B cell (primary cell): ENCODE measurements at regions not wholly inside any gene's neighbourhood (a gene's known extent, or its start where the extent isn't known, plus 50 kb on each side); places are given as distances from the start of the nearest gene placed in this dataset.

Experiments
- ATAC-seq: fragments of 200-7000 bp; cut with Tn5 transposase; one replicate; pipeline ENCODE4 v1.10.0; 2021; ENCODE audit warnings: low read depth, mild to moderate bottlenecking, moderate number of reproducible peaks, moderate library complexity
- CTCF ChIA-PET: fragments of 350-600 bp; sonication (Branson Sonifier 250); formaldehyde crosslinking; loops from one replicate; lab custom pipeline; 2021; ENCODE audit warnings: antibody characterized with exemption, inconsistent platforms; lab: Charles Lee
- POLR2A ChIA-PET: fragments of 350-600 bp; sonication (Branson Sonifier 250); formaldehyde crosslinking; loops from one replicate; lab custom pipeline; 2021; ENCODE audit warnings: antibody characterized with exemption; lab: Charles Lee
- DNase-seq: peaks from one replicate; pipeline ENCODE4 v3.0.0; 2013
- H2AFZ ChIP-seq: 2 replicates; pipeline ENCODE4 v1.6.1; 2012; ENCODE audit warnings: mild to moderate bottlenecking, low read depth, low read length; ENCODE audit not compliant: insufficient read depth, poor library complexity, severe bottlenecking
- H3K27ac ChIP-seq, 2 donors: 1 replicate in 1 of 2; 2 replicates in 1 of 2; pipeline ENCODE4 v1.5.1; 2012 to 2013; ENCODE audit warnings: low read length in 2 of 2, mild to moderate bottlenecking in 2 of 2, moderate library complexity in 1 of 2
- H3K27me3 ChIP-seq, 4 experiments: fragments of 200-600 bp in 1 of 4; sonication (generic) in 1 of 4; replicated peaks in 1 of 4; 1 replicate in 2 of 4; 2 replicates in 2 of 4; pipeline versions ENCODE4 v1.6.1 to v1.7.0; 2013 to 2016; ENCODE audit warnings: low read length in 3 of 4, mild to moderate bottlenecking in 2 of 4, mixed read lengths in 1 of 4, moderate library complexity in 1 of 4; ENCODE audit not compliant: insufficient read depth in 4 of 4, control insufficient read depth in 3 of 4; ENCODE audit errors: control extremely low read depth in 1 of 4
- H3K36me3 ChIP-seq, 2 experiments: replicated peaks in 1 of 2; 1 replicate in 1 of 2; 2 replicates in 1 of 2; pipeline versions ENCODE4 v1.6.1 to v1.7.1; 2013; ENCODE audit warnings: low read length in 1 of 2; ENCODE audit not compliant: insufficient read depth in 2 of 2, control insufficient read depth in 1 of 2; ENCODE audit errors: control extremely low read depth in 1 of 2, extremely low read depth in 1 of 2
- H3K4me1 ChIP-seq, 2 donors: fragments of 200-600 bp in 1 of 2; sonication (generic) in 1 of 2; 1 replicate in 1 of 2; 2 replicates in 1 of 2; pipeline versions ENCODE4 v1.5.1 to v1.6.1; 2013 to 2017; ENCODE audit warnings: low read length in 2 of 2; ENCODE audit not compliant: control insufficient read depth in 2 of 2, insufficient read depth in 2 of 2
- H3K4me2 ChIP-seq: replicated peaks from 2 replicates; pipeline ENCODE3; 2012; ENCODE audit warnings: mild to moderate bottlenecking, low read depth, low read length; ENCODE audit not compliant: poor library complexity, severe bottlenecking
- H3K4me3 ChIP-seq, 5 experiments: fragments of 200-600 bp in 1 of 5; sonication (generic) in 1 of 5; 1 replicate in 3 of 5; 2 replicates in 2 of 5; pipeline versions ENCODE4 v1.5.1 to v1.7.0; 2011 to 2016; ENCODE audit warnings: low read length in 4 of 5, mild to moderate bottlenecking in 4 of 5, low read depth in 2 of 5, control low read depth in 1 of 5, moderate library complexity in 1 of 5; ENCODE audit not compliant: insufficient read depth in 1 of 5; ENCODE audit errors: control extremely low read depth in 1 of 5, extremely low read depth in 1 of 5
- H3K79me2 ChIP-seq: fragments of 200-600 bp; sonication (generic); one replicate; pipeline ENCODE4 v1.6.0; 2016; ENCODE audit warnings: low read length; ENCODE audit not compliant: control insufficient read depth, insufficient read depth
- H3K9ac ChIP-seq: fragments of 200-600 bp; sonication (generic); 2 replicates; pipeline ENCODE4 v1.6.1; 2017; ENCODE audit warnings: mild to moderate bottlenecking, low read length, moderate library complexity
- H3K9me3 ChIP-seq, 3 donors: one replicate each; pipeline versions ENCODE4 v1.6.1 to v1.7.1; 2013; ENCODE audit warnings: low read length in 2 of 3; ENCODE audit not compliant: control insufficient read depth in 2 of 3, insufficient read depth in 1 of 3; ENCODE audit errors: control extremely low read depth in 1 of 3
- H4K20me1 ChIP-seq: 2 replicates; pipeline ENCODE4 v1.6.0; 2012; ENCODE audit warnings: mild to moderate bottlenecking, low read length; ENCODE audit not compliant: insufficient read depth, control insufficient read depth, poor library complexity, severe bottlenecking
- H3K27ac Mint-ChIP-seq: one replicate; pipeline ENCODE4 v1.8.0; 2021; ENCODE audit warnings: mixed read lengths
- H3K27me3 Mint-ChIP-seq: one replicate; pipeline ENCODE4 v1.8.0; 2021; ENCODE audit warnings: mixed read lengths
- H3K4me1 Mint-ChIP-seq: one replicate; pipeline ENCODE4 v1.8.0; 2021; ENCODE audit warnings: mixed read lengths
- H3K4me3 Mint-ChIP-seq: one replicate; pipeline ENCODE4 v1.8.0; 2021; ENCODE audit warnings: mixed read lengths
- H3K9me3 Mint-ChIP-seq: one replicate; pipeline ENCODE4 v1.8.0; 2022; ENCODE audit warnings: mixed read lengths; ENCODE audit not compliant: insufficient read depth
- CTCF ChIP-seq: fragments of 200-600 bp; IDR thresholded peaks from one replicate; pipeline ENCODE4 v1.8.0; 2022; ENCODE audit warnings: antibody characterized with exemption, mild to moderate bottlenecking
- EZH2 ChIP-seq: IDR thresholded peaks from 2 replicates; pipeline ENCODE4 v1.6.1; 2012; ENCODE audit warnings: borderline replicate concordance, low read depth, mild to moderate bottlenecking, moderate library complexity, low read length; ENCODE audit not compliant: insufficient read depth, poor library complexity, severe bottlenecking
- WGBS: methylation state at CpG from one replicate; pipeline ENCODE4 v1.1.5; 2013; ENCODE audit warnings: missing lambda C conversion rate; ENCODE audit not compliant: insufficient coverage; 5-methylcytosine and 5-hydroxymethylcytosine counted together
- intact Hi-C: fragments of 100-400 bp; cut with micrococcal nuclease; formaldehyde crosslinking; loops from one replicate; pipeline ENCODE4 v1.10.0; 2022

DNA sequence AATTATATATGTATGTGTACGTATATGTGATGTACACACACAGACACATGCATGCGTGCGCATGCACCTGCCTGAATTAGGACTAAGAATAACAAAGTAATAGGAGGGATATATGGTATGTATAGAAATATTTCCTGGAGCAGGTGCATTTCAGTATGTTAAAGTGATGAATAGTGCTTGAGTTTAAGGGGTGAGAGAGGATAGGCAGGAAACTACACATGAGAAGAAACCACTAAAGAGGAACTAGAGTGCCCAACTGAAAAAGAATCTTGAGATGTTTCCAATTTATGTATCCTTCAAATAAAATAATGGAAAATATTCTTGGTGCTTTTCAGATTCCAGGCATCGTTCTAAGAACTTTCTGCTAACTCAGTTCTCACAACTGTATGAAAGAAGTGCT, 52.6 kb upstream of the UNC5C start:
- no peaks in the 10 kb centered on the region for H3K4me1 Mint-ChIP-seq
- Histone ChIP-seq H3K79me2 (no peaks in the 10 kb centered on the region), H3K27me3 (no peaks in the 10 kb centered on the region), H3K9me3 (peaks cover 0 to 2% (median 0%) of the 10 kb centered on the region in 3 donors), H3K9ac (no peak overlapping the region), H3K36me3 (no peaks in the 10 kb centered on the region), H3K4me2 (no peak overlapping the region), H3K4me3 (no peak overlapping the region), H2AFZ (no peak overlapping the region), H3K4me1 (no peaks in the 10 kb centered on the region), H4K20me1 (no peaks in the 10 kb centered on the region), H3K27ac (no peak overlapping the region)
- TF ChIP-seq CTCF (no peak), EZH2 (no peak)
- ChIA-PET POLR2A (no interaction called here), CTCF (no interaction called here)
- no peak for ATAC-seq
- intact Hi-C loops = no loop called here
- H3K9me3 Mint-ChIP-seq = no peaks in the 10 kb centered on the region
- WGBS = no CpG with 5 or more reads among the region's 4 CpGs
- DNase-seq = no peak
- H3K27ac Mint-ChIP-seq = no peak overlapping the region
- H3K4me3 Mint-ChIP-seq = no peak overlapping the region
- no peaks in the 10 kb centered on the region for H3K27me3 Mint-ChIP-seq

- Mint-ChIP-seq H3K9me3 (no peaks in the 10 kb centered on the region), H3K27ac (no peak overlapping the region), H3K27me3 (no peaks in the 10 kb centered on the region), H3K4me3 (no peak overlapping the region), H3K4me1 (no peaks in the 10 kb centered on the region)
- Histone ChIP-seq H3K27me3 (no peaks in the 10 kb centered on the region), H3K36me3 (no peaks in the 10 kb centered on the region), H2AFZ (no peak overlapping the region), H3K79me2 (no peaks in the 10 kb centered on the region), H3K4me3 (no peak overlapping the region), H3K9ac (no peak overlapping the region), H3K27ac (no peak overlapping the region), H3K4me1 (no peaks in the 10 kb centered on the region), H3K9me3 (no peaks in the 10 kb centered on the region), H4K20me1 (no peaks in the 10 kb centered on the region), H3K4me2 (no peak overlapping the region)
- DNase-seq (no peak), ATAC-seq (no peak)
- POLR2A ChIA-PET = no interaction called here
- CTCF ChIA-PET = no interaction called here
- intact Hi-C loops = no loop called here
- TF ChIP-seq CTCF = no peak
- no peak for TF ChIP-seq EZH2
- WGBS = no CpG with 5 or more reads among the region's 7 CpGs
These were observed 51.1 kb upstream of the UNC5C start for GRCh38 chr4:95599777-95600400.
